SK-N-SH (cell line): ENCODE measurements at regions not wholly inside any gene's neighbourhood (a gene's known extent, or its start where the extent isn't known, plus 50 kb on each side); places are given as distances from the start of the nearest gene placed in this dataset.

ENCODE experiments used
- CTCF ChIP-seq: fragments of 200-600 bp; sonication (generic); IDR thresholded peaks from 2 replicates; pipeline ENCODE4 v1.6.1; 2017; ENCODE audit warnings: antibody characterized with exemption, mild to moderate bottlenecking, moderate library complexity
- EP300 ChIP-seq, 2 experiments: IDR thresholded peaks; 2 replicates each; pipeline versions ENCODE4 v1.4.0 to v1.6.1; 2012; ENCODE audit warnings: borderline replicate concordance in 1 of 2, low read depth in 1 of 2, low read length in 1 of 2
- EZH2phosphoT487 ChIP-seq: fragments of 200-600 bp; sonication (generic); IDR thresholded peaks from 2 replicates; pipeline ENCODE4 v1.6.1; 2017; ENCODE audit warnings: low read depth, mixed run types, mild to moderate bottlenecking, antibody characterized with exemption, moderate library complexity, borderline replicate concordance
- GATA2 ChIP-seq: sonication (generic); formaldehyde crosslinking; IDR thresholded peaks from 2 replicates; pipeline ENCODE4 v1.5.0; 2020; ENCODE audit warnings: mild to moderate bottlenecking, missing genetic modification reagents
- JUND ChIP-seq: IDR thresholded peaks from 2 replicates; pipeline ENCODE4 v1.4.0; 2012
- MXI1 ChIP-seq: IDR thresholded peaks from 2 replicates; pipeline ENCODE4 v1.6.1; 2012; ENCODE audit warnings: mild to moderate bottlenecking, low read depth, low read length, improper control_type of control experiment
- NRF1 ChIP-seq: IDR thresholded peaks from 2 replicates; pipeline ENCODE4 v1.6.1; 2012; ENCODE audit warnings: low read depth, mild to moderate bottlenecking, low read length
- RFX5 ChIP-seq: IDR thresholded peaks from 2 replicates; pipeline ENCODE4 v1.6.1; 2012; ENCODE audit warnings: mild to moderate bottlenecking, improper control_type of control experiment, low read length
- YY1 ChIP-seq: IDR thresholded peaks from 2 replicates; pipeline ENCODE4 v1.4.0; 2012; ENCODE audit warnings: low read depth, mild to moderate bottlenecking
- TF ChIP-seq, protein P1 (sequence below): IDR thresholded peaks from 2 replicates; pipeline ENCODE4 v1.4.0; 2012; ENCODE audit warnings: low read depth
- TF ChIP-seq, protein P2 (sequence below): IDR thresholded peaks from 2 replicates; pipeline ENCODE4 v1.4.0; 2012; ENCODE audit warnings: low read depth, borderline replicate concordance

DNA sequence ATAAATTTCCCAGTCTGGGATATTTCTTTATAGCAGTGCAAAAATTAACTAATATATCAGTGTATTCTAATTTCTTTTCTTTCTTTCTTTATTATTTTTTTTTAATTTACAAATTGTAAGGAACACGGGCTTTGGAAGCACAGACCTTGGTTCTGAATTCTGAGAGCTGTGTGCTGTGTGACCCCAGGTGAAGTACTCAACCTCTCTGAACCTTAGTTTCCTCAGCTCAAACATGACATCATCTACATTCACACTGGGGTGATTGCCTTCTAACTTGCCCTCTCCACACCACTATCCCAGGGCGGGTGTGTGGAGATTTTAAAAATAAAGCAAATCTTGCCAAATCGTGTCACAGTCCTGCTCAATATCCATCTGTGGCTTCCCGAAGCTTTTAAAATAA, 282.8 kb downstream of the C12orf75 start:
- TF ChIP-seq CTCF (no peak), EP300 (IDR thresholded peaks at IDR 0.05; ENCODE audit: borderline replicate concordance in 1 of 2, low read depth in 1 of 2, low read length in 1 of 2) (no peak), YY1 (no peak), EZH2phosphoT487 (no peak), GATA2 (CRISPR knock-in tag) (no peak), NRF1 (no peak), JUND (no peak), MXI1 (no peak), RFX5 (no peak)
- TF ChIP-seq, protein P1, sequence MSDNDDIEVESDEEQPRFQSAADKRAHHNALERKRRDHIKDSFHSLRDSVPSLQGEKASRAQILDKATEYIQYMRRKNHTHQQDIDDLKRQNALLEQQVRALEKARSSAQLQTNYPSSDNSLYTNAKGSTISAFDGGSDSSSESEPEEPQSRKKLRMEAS = no peak
- TF ChIP-seq, protein P2, sequence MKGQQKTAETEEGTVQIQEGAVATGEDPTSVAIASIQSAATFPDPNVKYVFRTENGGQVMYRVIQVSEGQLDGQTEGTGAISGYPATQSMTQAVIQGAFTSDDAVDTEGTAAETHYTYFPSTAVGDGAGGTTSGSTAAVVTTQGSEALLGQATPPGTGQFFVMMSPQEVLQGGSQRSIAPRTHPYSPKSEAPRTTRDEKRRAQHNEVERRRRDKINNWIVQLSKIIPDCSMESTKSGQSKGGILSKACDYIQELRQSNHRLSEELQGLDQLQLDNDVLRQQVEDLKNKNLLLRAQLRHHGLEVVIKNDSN = no peak
